SK-N-SH (cell line): ENCODE measurements at regions not wholly inside any gene's neighbourhood (a gene's known extent, or its start where the extent isn't known, plus 50 kb on each side); places are given as distances from the start of the nearest gene placed in this dataset.

Source experiments
- CTCF ChIA-PET: fragments of 300-600, 350-600 bp; formaldehyde crosslinking; extraction: SDS; loops from one replicate; lab custom pipeline; 2021; lab: Yijun Ruan, JAX
- POLR2A ChIA-PET: fragments of 350-600 bp; sonication (Branson Sonifier 250); formaldehyde crosslinking; extraction: SDS; loops from one replicate; lab custom pipeline; 2020; ENCODE audit warnings: antibody characterized with exemption, inconsistent platforms; lab: Yijun Ruan, JAX
- DNase-seq: peaks from one replicate; pipeline ENCODE4 v3.0.0; 2012
- H2AFZ ChIP-seq: fragments of 200-600 bp; sonication (generic); 2 replicates; pipeline ENCODE4 v1.8.1; 2016; ENCODE audit warnings: antibody characterized with exemption, mild to moderate bottlenecking, low read depth
- H3F3A ChIP-seq: fragments of 200-600 bp; sonication (generic); replicated peaks from 2 replicates; pipeline ENCODE3; 2016; ENCODE audit warnings: antibody characterized with exemption, mild to moderate bottlenecking; ENCODE audit not compliant: insufficient read depth
- H3K27ac ChIP-seq, 2 experiments: fragments of 200-500 bp in 1 of 2; fragments of 200-600 bp in 1 of 2; sonication (Bioruptor generic) in 1 of 2; sonication (generic), shearing (Covaris generic) in 1 of 2; 2 replicates each; pipeline versions ENCODE4 v1.5.1 to v1.6.1; 2014 to 2016; ENCODE audit warnings: low read depth in 2 of 2, inconsistent platforms in 1 of 2, low read length in 1 of 2, mild to moderate bottlenecking in 1 of 2, mixed read lengths in 1 of 2
- H3K27me3 ChIP-seq: fragments of 200-600 bp; sonication (generic), shearing (Covaris generic); 2 replicates; pipeline ENCODE4 v1.6.1; 2016; ENCODE audit warnings: mixed run types; ENCODE audit not compliant: insufficient read depth
- H3K36me3 ChIP-seq, 2 experiments: fragments of 200-500 bp in 1 of 2; fragments of 200-600 bp in 1 of 2; sonication (Bioruptor generic) in 1 of 2; sonication (generic) in 1 of 2; replicated peaks in 1 of 2; 2 replicates each; pipeline versions ENCODE3 to v1.5.1; 2014 to 2016; ENCODE audit warnings: low read length in 1 of 2, mild to moderate bottlenecking in 1 of 2; ENCODE audit not compliant: insufficient read depth in 2 of 2, control insufficient read depth in 1 of 2
- H3K4me1 ChIP-seq, 2 experiments: fragments of 200-500 bp in 1 of 2; fragments of 200-600 bp in 1 of 2; sonication (Bioruptor generic) in 1 of 2; sonication (generic), shearing (Covaris generic) in 1 of 2; 2 replicates each; pipeline versions ENCODE4 v1.5.1 to v1.6.1; 2014 to 2016; ENCODE audit warnings: low read depth in 1 of 2, low read length in 1 of 2, mixed run types in 1 of 2; ENCODE audit not compliant: insufficient read depth in 2 of 2, control insufficient read depth in 1 of 2
- H3K4me2 ChIP-seq: fragments of 200-600 bp; sonication (generic), shearing (Covaris generic); 2 replicates; pipeline ENCODE4 v1.6.1; 2017; ENCODE audit warnings: mixed run types
- H3K4me3 ChIP-seq, 2 experiments: fragments of 200-500 bp in 1 of 2; fragments of 200-600 bp in 1 of 2; sonication (Bioruptor generic) in 1 of 2; sonication (generic), shearing (Covaris generic) in 1 of 2; 2 replicates each; pipeline versions ENCODE4 v1.5.1 to v1.8.1; 2014 to 2016; ENCODE audit warnings: low read depth in 2 of 2, inconsistent platforms in 1 of 2, low read length in 1 of 2, mild to moderate bottlenecking in 1 of 2, mixed read lengths in 1 of 2, moderate library complexity in 1 of 2
- H3K79me2 ChIP-seq: fragments of 200-600 bp; sonication (generic); 2 replicates; pipeline ENCODE4 v1.8.1; 2017; ENCODE audit warnings: mild to moderate bottlenecking; ENCODE audit not compliant: insufficient read depth
- H3K9ac ChIP-seq: fragments of 200-600 bp; sonication (generic); 2 replicates; pipeline ENCODE4 v1.6.1; 2017; ENCODE audit warnings: mixed run types
- H3K9me2 ChIP-seq: fragments of 200-600 bp; sonication (generic); 2 replicates; pipeline ENCODE4 v1.6.1; 2017; ENCODE audit warnings: mixed run types
- H3K9me3 ChIP-seq: fragments of 200-600 bp; sonication (generic); 2 replicates; pipeline ENCODE4 v1.6.1; 2017; ENCODE audit warnings: mixed run types, mild to moderate bottlenecking, moderate library complexity
- H4K20me1 ChIP-seq: fragments of 200-600 bp; sonication (generic); 2 replicates; pipeline ENCODE4 v1.6.1; 2017; ENCODE audit warnings: mild to moderate bottlenecking, mixed run types; ENCODE audit not compliant: insufficient read depth
- CHD2 ChIP-seq: fragments of 150-350 bp; IDR thresholded peaks from 2 replicates; pipeline ENCODE4 v1.6.1; 2018; ENCODE audit warnings: low read length; ENCODE audit not compliant: partially characterized antibody
- ELF1 ChIP-seq: IDR thresholded peaks from 2 replicates; pipeline ENCODE4 v1.4.0; 2012
- EZH2phosphoT487 ChIP-seq: fragments of 200-600 bp; sonication (generic); IDR thresholded peaks from 2 replicates; pipeline ENCODE4 v1.6.1; 2017; ENCODE audit warnings: low read depth, mixed run types, mild to moderate bottlenecking, antibody characterized with exemption, moderate library complexity, borderline replicate concordance
- FOSL2 ChIP-seq: IDR thresholded peaks from 2 replicates; pipeline ENCODE4 v1.4.0; 2012; ENCODE audit warnings: low read depth, mild to moderate bottlenecking, moderate library complexity, borderline replicate concordance
- MXI1 ChIP-seq: IDR thresholded peaks from 2 replicates; pipeline ENCODE4 v1.6.1; 2012; ENCODE audit warnings: mild to moderate bottlenecking, low read depth, low read length, improper control_type of control experiment
- NFIC ChIP-seq: IDR thresholded peaks from 2 replicates; pipeline ENCODE4 v1.4.0; 2012; ENCODE audit warnings: borderline replicate concordance
- RCOR1 ChIP-seq: fragments of 150-350 bp; IDR thresholded peaks from 2 replicates; pipeline ENCODE4 v1.6.1; 2017; ENCODE audit warnings: antibody characterized with exemption, low read length
- SMC3 ChIP-seq: IDR thresholded peaks from 2 replicates; pipeline ENCODE4 v1.6.1; 2012; ENCODE audit warnings: low read depth, low read length, improper control_type of control experiment
- TEAD4 ChIP-seq: IDR thresholded peaks from 2 replicates; pipeline ENCODE4 v1.4.0; 2012; ENCODE audit warnings: mild to moderate bottlenecking, borderline replicate concordance; ENCODE audit not compliant: insufficient read depth
- WGBS: methylation state at CpG from one replicate; pipeline ENCODE4 v1.1.6; 2017; ENCODE audit warnings: low lambda C conversion rate; 5-methylcytosine and 5-hydroxymethylcytosine counted together
- TF ChIP-seq, protein P1 (sequence below): IDR thresholded peaks from 2 replicates; pipeline ENCODE4 v1.6.1; 2012; ENCODE audit warnings: mild to moderate bottlenecking, low read depth, low read length, moderate library complexity
- TF ChIP-seq, protein P2 (sequence below): IDR thresholded peaks from 2 replicates; pipeline ENCODE4 v1.4.0; 2012; ENCODE audit warnings: low read depth, borderline replicate concordance
- TF ChIP-seq, protein P3 (sequence below): IDR thresholded peaks from 2 replicates; pipeline ENCODE4 v1.4.0; 2012; ENCODE audit warnings: low read depth
- TF ChIP-seq, protein P4 (sequence below): fragments of 150-350 bp; IDR thresholded peaks from 2 replicates; pipeline ENCODE4 v1.6.1; 2016; ENCODE audit warnings: mild to moderate bottlenecking, low read depth, low read length

DNA sequence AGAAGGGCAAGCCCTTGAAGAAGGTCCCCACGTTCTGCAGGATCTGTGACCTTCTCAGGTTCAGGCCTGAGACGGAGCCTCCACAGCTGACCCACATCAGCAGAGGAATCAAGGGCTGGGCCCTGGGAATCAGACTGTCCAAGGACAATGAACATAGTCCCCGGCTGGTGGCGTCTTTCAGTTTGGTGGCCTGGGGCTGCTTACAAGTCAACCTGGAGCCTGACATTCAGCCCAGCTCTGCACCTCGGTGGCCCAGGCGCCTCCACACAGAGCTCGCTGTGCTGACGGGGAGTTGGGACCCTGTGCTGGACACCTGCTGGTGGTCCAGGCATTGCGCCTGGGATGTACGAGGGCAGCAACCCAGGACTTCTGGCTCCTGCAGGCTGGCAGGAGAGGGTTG is 523.5 kb downstream of the TBC1D22A start:
- Histone ChIP-seq H2AFZ (no peak overlapping the region), H3K79me2 (no peaks in the 10 kb centered on the region), H3K27ac (no peak overlapping the region), H3K9ac (no peak overlapping the region), H3K4me1 (no peaks in the 10 kb centered on the region), H3F3A (no peaks in the 10 kb centered on the region), H3K36me3 (no peaks in the 10 kb centered on the region), H4K20me1 (no peaks in the 10 kb centered on the region), H3K9me3 (no peaks in the 10 kb centered on the region), H3K9me2 (no peaks in the 10 kb centered on the region), H3K27me3 (no peaks in the 10 kb centered on the region; the same call in none of the 2 replicates), H3K4me2 (no peak overlapping the region), H3K4me3 (no peak overlapping the region)
- no peak for DNase-seq
- TF ChIP-seq, protein P1, sequence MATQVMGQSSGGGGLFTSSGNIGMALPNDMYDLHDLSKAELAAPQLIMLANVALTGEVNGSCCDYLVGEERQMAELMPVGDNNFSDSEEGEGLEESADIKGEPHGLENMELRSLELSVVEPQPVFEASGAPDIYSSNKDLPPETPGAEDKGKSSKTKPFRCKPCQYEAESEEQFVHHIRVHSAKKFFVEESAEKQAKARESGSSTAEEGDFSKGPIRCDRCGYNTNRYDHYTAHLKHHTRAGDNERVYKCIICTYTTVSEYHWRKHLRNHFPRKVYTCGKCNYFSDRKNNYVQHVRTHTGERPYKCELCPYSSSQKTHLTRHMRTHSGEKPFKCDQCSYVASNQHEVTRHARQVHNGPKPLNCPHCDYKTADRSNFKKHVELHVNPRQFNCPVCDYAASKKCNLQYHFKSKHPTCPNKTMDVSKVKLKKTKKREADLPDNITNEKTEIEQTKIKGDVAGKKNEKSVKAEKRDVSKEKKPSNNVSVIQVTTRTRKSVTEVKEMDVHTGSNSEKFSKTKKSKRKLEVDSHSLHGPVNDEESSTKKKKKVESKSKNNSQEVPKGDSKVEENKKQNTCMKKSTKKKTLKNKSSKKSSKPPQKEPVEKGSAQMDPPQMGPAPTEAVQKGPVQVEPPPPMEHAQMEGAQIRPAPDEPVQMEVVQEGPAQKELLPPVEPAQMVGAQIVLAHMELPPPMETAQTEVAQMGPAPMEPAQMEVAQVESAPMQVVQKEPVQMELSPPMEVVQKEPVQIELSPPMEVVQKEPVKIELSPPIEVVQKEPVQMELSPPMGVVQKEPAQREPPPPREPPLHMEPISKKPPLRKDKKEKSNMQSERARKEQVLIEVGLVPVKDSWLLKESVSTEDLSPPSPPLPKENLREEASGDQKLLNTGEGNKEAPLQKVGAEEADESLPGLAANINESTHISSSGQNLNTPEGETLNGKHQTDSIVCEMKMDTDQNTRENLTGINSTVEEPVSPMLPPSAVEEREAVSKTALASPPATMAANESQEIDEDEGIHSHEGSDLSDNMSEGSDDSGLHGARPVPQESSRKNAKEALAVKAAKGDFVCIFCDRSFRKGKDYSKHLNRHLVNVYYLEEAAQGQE = no peak
- TF ChIP-seq EZH2phosphoT487 = no peak
- CTCF ChIA-PET = interaction anchor here (1.1 kb wide), 1 partner anchor 10 kb away, joined by 4 read pairs; no protein-coding TSS in a partner anchor
- 26% methylated on average over 8 of the region's 10 CpGs for WGBS
- POLR2A ChIA-PET = no interaction called here

DNA sequence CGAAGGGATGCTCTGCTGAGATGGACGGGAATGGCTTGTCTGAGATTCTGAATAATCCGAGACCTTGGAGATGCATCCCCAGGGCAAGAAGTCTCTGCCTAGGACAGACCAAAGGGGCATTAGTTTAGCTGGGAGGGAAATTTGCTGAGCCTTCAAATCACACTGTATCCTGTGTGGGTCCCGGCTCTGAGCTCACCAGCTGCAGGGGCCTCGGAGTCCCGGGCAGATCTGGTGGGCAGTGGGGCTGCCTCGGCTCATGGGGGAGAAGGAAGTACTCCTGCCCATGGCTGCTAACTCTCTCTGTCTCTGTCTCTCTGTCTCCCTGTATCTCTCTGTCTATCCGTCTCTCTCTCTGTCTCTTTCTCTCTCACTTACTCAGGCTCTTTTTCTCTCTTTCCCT is 522.4 kb downstream of the TBC1D22A start:
- TF ChIP-seq, protein P1 = no peak
- no peak for TF ChIP-seq ELF1
- TF ChIP-seq RCOR1 = no peak
- TF ChIP-seq, protein P2, sequence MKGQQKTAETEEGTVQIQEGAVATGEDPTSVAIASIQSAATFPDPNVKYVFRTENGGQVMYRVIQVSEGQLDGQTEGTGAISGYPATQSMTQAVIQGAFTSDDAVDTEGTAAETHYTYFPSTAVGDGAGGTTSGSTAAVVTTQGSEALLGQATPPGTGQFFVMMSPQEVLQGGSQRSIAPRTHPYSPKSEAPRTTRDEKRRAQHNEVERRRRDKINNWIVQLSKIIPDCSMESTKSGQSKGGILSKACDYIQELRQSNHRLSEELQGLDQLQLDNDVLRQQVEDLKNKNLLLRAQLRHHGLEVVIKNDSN = no peak
- TF ChIP-seq FOSL2 = no peak
- no peak for TF ChIP-seq NFIC
- TF ChIP-seq TEAD4 = no peak
- TF ChIP-seq CHD2 = no peak
- TF ChIP-seq SMC3 = no peak
- TF ChIP-seq, protein P3, sequence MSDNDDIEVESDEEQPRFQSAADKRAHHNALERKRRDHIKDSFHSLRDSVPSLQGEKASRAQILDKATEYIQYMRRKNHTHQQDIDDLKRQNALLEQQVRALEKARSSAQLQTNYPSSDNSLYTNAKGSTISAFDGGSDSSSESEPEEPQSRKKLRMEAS = no peak
- TF ChIP-seq MXI1 = no peak
- TF ChIP-seq, protein P4, sequence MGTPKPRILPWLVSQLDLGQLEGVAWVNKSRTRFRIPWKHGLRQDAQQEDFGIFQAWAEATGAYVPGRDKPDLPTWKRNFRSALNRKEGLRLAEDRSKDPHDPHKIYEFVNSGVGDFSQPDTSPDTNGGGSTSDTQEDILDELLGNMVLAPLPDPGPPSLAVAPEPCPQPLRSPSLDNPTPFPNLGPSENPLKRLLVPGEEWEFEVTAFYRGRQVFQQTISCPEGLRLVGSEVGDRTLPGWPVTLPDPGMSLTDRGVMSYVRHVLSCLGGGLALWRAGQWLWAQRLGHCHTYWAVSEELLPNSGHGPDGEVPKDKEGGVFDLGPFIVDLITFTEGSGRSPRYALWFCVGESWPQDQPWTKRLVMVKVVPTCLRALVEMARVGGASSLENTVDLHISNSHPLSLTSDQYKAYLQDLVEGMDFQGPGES = no peak
- no peak for DNase-seq
- no peak overlapping the region for H2AFZ ChIP-seq

More for the DNA sequence above, 522.4 kb downstream of the TBC1D22A start:
- WGBS = 37% methylated on average over 5 of the region's 8 CpGs
- Histone ChIP-seq H3K4me2 (no peak overlapping the region), H3K27me3 (peaks cover 6% of the 10 kb centered on the region), H3K9me2 (no peaks in the 10 kb centered on the region), H3K4me3 (no peak overlapping the region), H3K4me1 (no peaks in the 10 kb centered on the region), H3K9ac (no peak overlapping the region), H3K79me2 (no peaks in the 10 kb centered on the region), H4K20me1 (no peaks in the 10 kb centered on the region), H3K36me3 (no peaks in the 10 kb centered on the region), H3F3A (no peaks in the 10 kb centered on the region), H3K9me3 (no peaks in the 10 kb centered on the region), H3K27ac (no peak overlapping the region)
- ChIA-PET CTCF (no interaction called here), POLR2A (no interaction called here)
